ENCODE measurements at regions not wholly inside any gene's neighbourhood (a gene's known extent, or its start where the extent isn't known, plus 50 kb on each side); places are given as distances from the start of the nearest gene placed in this dataset.

DNA sequence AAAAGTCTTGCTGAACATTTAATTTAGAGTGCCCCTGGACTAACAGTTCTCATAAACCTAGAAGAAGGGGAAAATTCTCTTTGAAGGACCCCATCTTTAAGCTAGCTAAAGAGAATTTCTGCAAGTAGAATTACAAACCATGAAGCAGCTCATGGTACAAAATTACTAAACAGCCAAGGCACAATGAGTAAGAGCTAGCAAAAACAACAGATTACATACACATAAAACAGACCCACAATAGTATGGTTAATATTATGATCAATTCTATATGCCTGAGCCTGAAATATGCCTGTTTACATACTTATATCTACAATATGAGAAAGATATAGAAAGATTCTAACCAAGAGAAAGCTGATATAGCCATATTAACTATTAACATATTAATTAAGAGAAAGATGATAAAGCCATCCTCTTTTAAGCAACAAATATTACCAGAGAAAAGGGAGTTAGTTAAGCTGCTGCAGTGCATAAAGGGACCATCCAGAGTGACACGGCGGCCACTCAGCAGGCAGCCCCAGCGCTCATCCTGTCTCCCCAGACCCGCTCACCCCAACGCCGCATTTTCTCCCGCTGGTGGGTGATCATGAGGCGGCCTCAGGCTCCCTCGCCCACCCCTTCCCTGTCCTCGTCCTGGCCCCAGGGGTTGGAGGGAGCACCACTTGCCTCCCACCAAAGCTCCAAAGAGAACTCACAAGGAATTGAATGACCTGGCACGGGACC is 98.4 kb upstream of the CARMIL1 start:
- 0 out of 2 replicates have a peak overlapping the region, but pooled peaks have one; percentile 37 for H3K14ac ChIP-seq (replicated peaks; ENCODE audit: low read depth, low read length)
- no peak for TF ChIP-seq RFX5 (IDR thresholded peaks at IDR 0.05; ENCODE audit: low read depth, low read length)
- TF ChIP-seq, protein P1, sequence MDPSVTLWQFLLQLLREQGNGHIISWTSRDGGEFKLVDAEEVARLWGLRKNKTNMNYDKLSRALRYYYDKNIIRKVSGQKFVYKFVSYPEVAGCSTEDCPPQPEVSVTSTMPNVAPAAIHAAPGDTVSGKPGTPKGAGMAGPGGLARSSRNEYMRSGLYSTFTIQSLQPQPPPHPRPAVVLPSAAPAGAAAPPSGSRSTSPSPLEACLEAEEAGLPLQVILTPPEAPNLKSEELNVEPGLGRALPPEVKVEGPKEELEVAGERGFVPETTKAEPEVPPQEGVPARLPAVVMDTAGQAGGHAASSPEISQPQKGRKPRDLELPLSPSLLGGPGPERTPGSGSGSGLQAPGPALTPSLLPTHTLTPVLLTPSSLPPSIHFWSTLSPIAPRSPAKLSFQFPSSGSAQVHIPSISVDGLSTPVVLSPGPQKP (IDR thresholded peaks at IDR 0.05; ENCODE audit: borderline replicate concordance, low read depth, low read length): no peak
- no peak for TF ChIP-seq CEBPB (IDR thresholded peaks at IDR 0.05; ENCODE audit: low read depth, low read length)
- TF ChIP-seq FOS (IDR thresholded peaks at IDR 0.05; ENCODE audit: low read depth, low read length): no peak
- 0 out of 2 replicates have a peak, but pooled peaks cover 2% of the 10 kb centered on the region for H3K9me1 ChIP-seq (ENCODE audit: insufficient read depth, low read length)
- CTCF ChIA-PET: interaction anchor here (0.6 kb wide), 1 partner anchor 13 kb away, joined by 3 read pairs; no protein-coding TSS in a partner anchor
- H3K27me3 ChIP-seq (ENCODE audit: control insufficient read depth, insufficient read depth, low read length): no peaks in the 10 kb centered on the region
- 0 out of 2 replicates have a peak, but pooled peaks cover 2% of the 10 kb centered on the region for H3K9me3 ChIP-seq (ENCODE audit: control insufficient read depth, insufficient read depth, low read length)
- no peak overlapping the region for H2BK5ac ChIP-seq (ENCODE audit: low read depth, low read length, poor library complexity, severe bottlenecking)
- H4K20me1 ChIP-seq (ENCODE audit: insufficient read depth, low read length): no peaks in the 10 kb centered on the region
- no TSS peak for BruUV-seq (replicated peaks)
- peak overlapping the region; percentile 46 for H2AK9ac ChIP-seq (replicated peaks; ENCODE audit: low read depth, low read length, poor library complexity)
- no peaks in the 10 kb centered on the region for H3K79me1 ChIP-seq (ENCODE audit: low read depth in 1 of 2, low read length in 2 of 2)
- peak overlapping the region; percentile 30; the same call in 2 of the 3 replicates for H2BK15ac ChIP-seq (ENCODE audit: low read depth, low read length)
- peaks cover 5% of the 10 kb centered on the region for H3K4me1 ChIP-seq (ENCODE audit: control insufficient read depth, insufficient read depth, low read length)
- H3K56ac ChIP-seq (ENCODE audit: extremely low read depth, insufficient read depth, low read length): no peak overlapping the region
- dilution Hi-C loops (cut with HindIII; ENCODE audit: low sequenced_read_pairs, unreplicated experiment): no loop called here
- H4K8ac ChIP-seq (ENCODE audit: low read depth in 2 of 2, low read length in 2 of 2): 0 out of 4 replicates have a peak overlapping the region, but pooled peaks of 1 of the 2 experiments have one; percentile 35
- H2BK120ac ChIP-seq (ENCODE audit: low read depth, low read length): peak overlapping the region; percentile 88
- ATAC-seq (ENCODE audit: low read depth): no peak
- H4K5ac ChIP-seq (ENCODE audit: low read depth, low read length): no peak overlapping the region; the same call in none of the 2 replicates
- H2AFZ ChIP-seq (replicated peaks; ENCODE audit: low read length, poor library complexity): no peak overlapping the region
- H3K27ac ChIP-seq (ENCODE audit: insufficient read depth, low read length): no peak overlapping the region
- H2AK5ac ChIP-seq (ENCODE audit: low read depth, low read length): no peak overlapping the region
- no peak overlapping the region for H3K9ac ChIP-seq (ENCODE audit: low read depth, low read length)
- no peaks in the 10 kb centered on the region for H3K36me3 ChIP-seq (ENCODE audit: control insufficient read depth, insufficient read depth, low read length)
- intact Hi-C loops (cut with micrococcal nuclease): no loop called here
- H2BK20ac ChIP-seq (ENCODE audit: low read depth, low read length): peak overlapping the region; percentile 90
- peak overlapping the region; percentile 65 for H3K4ac ChIP-seq (ENCODE audit: low read depth, low read length)
- H3K23ac ChIP-seq (ENCODE audit: low read depth, low read length): no peak overlapping the region
- no peak overlapping the region for H3K4me2 ChIP-seq (ENCODE audit: low read depth, low read length)
- H3K18ac ChIP-seq (ENCODE audit: low read depth, low read length): peak overlapping the region; percentile 86
- no peak overlapping the region for H3K4me3 ChIP-seq (ENCODE audit: insufficient read depth, low read depth, low read length)
- POLR2A ChIA-PET (ENCODE audit: unreplicated experiment): no interaction called here
- H4K91ac ChIP-seq (ENCODE audit: insufficient read depth, low read depth, low read length): peak overlapping the region; percentile 33
- in situ Hi-C loops (cut with MboI; ENCODE audit: low sequenced_read_pairs): no loop called here
- no peak for DNase-seq
- WGBS, 2 experiments (ENCODE audit: extremely low coverage in 2 of 2, insufficient read length in 1 of 2): 96% methylated on average over 4 of the region's 11 CpGs; no CpG with 5 or more reads in 1 of the 2 experiments

Data from IMR-90 (cell line).